Skeletal muscle satellite cell (primary cell): ENCODE measurements at regions not wholly inside any gene's neighbourhood (a gene's known extent, or its start where the extent isn't known, plus 50 kb on each side); places are given as distances from the start of the nearest gene placed in this dataset.

Experiments used
- H3K27me3 ChIP-seq: 2 replicates; pipeline ENCODE4 v1.7.0; 2013; ENCODE audit warnings: low read length; ENCODE audit not compliant: control insufficient read depth, insufficient read depth
- H3K36me3 ChIP-seq: 2 replicates; pipeline ENCODE4 v1.7.0; 2013; ENCODE audit warnings: mild to moderate bottlenecking, control low read depth, low read length; ENCODE audit not compliant: insufficient read depth
- H3K4me1 ChIP-seq: 2 replicates; pipeline ENCODE4 v1.7.0; 2013; ENCODE audit warnings: low read length; ENCODE audit not compliant: control insufficient read depth, insufficient read depth
- H3K4me2 ChIP-seq: 2 replicates; pipeline ENCODE4 v1.7.0; 2013; ENCODE audit warnings: mild to moderate bottlenecking, low read length
- H3K4me3 ChIP-seq: 2 replicates; pipeline ENCODE4 v1.7.0; 2013; ENCODE audit warnings: low read length
- H3K9ac ChIP-seq: 2 replicates; pipeline ENCODE4 v1.7.0; 2013; ENCODE audit warnings: mild to moderate bottlenecking, low read depth, low read length, moderate library complexity
- H3K9me3 ChIP-seq: replicated peaks from 2 replicates; pipeline ENCODE4 v1.7.0; 2013; ENCODE audit warnings: mild to moderate bottlenecking, control low read depth, low read length

GRCh38 chr4:43348591-43348990 lies 456.1 kb downstream of the GRXCR1 start:
- no peaks in the 10 kb centered on the region for H3K36me3 ChIP-seq
- H3K9me3 ChIP-seq, result no peaks in the 10 kb centered on the region
- no peaks in the 10 kb centered on the region for H3K27me3 ChIP-seq
- no peak overlapping the region for H3K4me2 ChIP-seq
- H3K9ac ChIP-seq, result no peak overlapping the region
- H3K4me3 ChIP-seq, result no peak overlapping the region
- H3K4me1 ChIP-seq, result no peaks in the 10 kb centered on the region

DNA sequence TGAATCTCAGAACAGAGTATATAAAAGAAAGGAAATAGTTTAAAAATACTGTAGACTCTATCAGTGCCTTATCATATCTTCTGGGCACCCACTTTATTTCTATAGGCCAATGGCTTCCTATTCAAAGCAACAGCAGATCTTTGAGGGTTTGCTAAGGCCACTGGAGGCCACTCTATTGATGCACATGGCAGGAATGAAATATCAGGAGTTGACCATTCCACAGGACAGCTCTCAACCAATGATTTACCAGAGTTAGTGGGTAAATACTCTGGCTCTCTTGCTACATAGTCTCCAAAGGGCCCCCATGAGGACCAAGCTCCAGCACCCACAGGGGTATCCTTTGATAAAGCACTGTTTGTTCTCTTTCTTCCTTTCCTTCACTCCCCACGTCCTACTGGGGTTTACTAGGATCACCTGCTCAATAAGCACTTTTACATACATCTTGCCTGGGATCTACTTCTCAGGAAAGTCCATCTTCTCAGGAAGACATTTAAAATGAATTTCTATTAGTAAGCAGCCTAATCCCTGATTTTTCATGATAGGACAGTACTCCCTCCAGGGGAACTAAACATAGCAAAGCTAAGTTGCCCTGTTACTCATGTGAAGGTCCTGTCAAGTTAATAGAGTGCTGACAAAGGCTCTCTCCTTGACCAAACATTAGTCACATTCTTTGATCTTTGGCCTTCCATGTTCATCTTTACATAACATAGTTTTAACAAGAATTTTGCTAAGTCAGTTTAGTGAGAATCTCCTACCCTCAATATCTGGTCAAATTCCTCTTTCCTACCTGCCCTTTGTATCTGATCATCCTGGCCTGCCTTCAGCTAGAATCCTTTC lies 459.7 kb downstream of the GRXCR1 start:
- Histone ChIP-seq H3K4me2 (no peak overlapping the region), H3K9ac (no peak overlapping the region), H3K36me3 (no peaks in the 10 kb centered on the region), H3K4me3 (no peak overlapping the region), H3K9me3 (no peaks in the 10 kb centered on the region), H3K27me3 (no peaks in the 10 kb centered on the region), H3K4me1 (no peaks in the 10 kb centered on the region)

DNA sequence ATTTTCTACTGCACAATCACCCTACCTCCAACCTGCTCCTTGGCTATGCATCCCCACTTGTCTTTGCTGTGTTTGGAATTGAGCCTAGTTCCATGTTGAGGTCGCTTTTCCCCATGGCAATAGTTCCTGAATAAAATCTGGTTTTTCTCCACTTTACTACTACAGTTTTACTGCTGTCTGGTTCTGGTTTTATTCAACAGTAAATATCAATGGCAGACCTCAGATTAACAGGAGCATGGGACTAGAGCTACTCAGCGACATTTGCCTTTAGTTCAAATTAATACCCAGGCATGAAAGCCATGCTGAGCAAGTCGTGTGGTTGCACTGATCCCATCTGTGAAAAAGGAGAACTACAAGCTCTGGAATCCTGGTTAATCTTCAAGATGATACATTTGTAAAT lies 460.3 kb downstream of the GRXCR1 start:
- H3K36me3 ChIP-seq, result no peaks in the 10 kb centered on the region
- H3K4me2 ChIP-seq, result no peak overlapping the region
- H3K4me1 ChIP-seq, result no peaks in the 10 kb centered on the region
- H3K9me3 ChIP-seq, result no peaks in the 10 kb centered on the region
- H3K27me3 ChIP-seq, result no peaks in the 10 kb centered on the region
- H3K4me3 ChIP-seq, result no peak overlapping the region
- no peak overlapping the region for H3K9ac ChIP-seq

GRCh38 chr4:43353552-43353951 lies 461.0 kb downstream of the GRXCR1 start:
- Histone ChIP-seq H3K4me1 (no peaks in the 10 kb centered on the region), H3K36me3 (no peaks in the 10 kb centered on the region), H3K4me2 (no peak overlapping the region), H3K9me3 (no peaks in the 10 kb centered on the region), H3K27me3 (no peaks in the 10 kb centered on the region), H3K9ac (no peak overlapping the region), H3K4me3 (no peak overlapping the region)

GRCh38 chr4:43356786-43357185 lies 464.3 kb downstream of the GRXCR1 start:
- Histone ChIP-seq H3K4me1 (no peaks in the 10 kb centered on the region), H3K4me2 (no peak overlapping the region), H3K9me3 (no peaks in the 10 kb centered on the region), H3K4me3 (no peak overlapping the region), H3K36me3 (no peaks in the 10 kb centered on the region), H3K9ac (no peak overlapping the region), H3K27me3 (no peaks in the 10 kb centered on the region)

DNA sequence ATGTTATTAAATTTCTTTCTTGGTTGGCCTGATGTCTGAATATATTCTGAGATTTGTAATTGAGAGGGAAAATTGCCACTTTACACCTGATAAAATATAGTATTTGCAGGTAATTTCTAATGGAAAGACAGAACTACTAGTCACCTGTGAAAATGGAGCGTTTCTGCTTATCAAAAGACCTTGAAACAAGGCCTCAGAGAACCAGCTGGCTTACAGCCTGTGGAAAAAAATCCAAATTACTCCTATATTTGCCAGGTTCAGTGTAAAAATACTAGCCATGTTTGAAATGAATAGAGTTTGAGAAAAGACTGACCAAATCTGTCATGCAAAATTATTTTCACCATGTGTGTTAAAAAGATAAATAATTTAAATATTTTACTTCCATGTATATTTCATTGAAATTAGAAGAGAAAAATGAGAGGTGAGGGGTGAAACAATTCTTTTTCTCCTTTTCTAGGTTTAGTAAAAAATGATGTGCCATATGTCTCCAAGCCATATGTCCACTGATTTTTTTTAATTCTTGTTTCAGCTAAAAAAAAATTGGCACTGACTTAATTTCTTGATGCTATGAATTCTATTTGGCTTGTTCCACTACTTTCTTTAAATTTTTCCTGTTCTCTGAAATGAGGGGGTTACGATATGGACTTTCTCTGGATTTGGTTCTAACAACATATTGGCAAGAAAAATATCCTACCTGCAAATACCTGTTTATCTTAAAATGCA lies 464.9 kb downstream of the GRXCR1 start:
- H3K9me3 ChIP-seq, result no peaks in the 10 kb centered on the region

DNA sequence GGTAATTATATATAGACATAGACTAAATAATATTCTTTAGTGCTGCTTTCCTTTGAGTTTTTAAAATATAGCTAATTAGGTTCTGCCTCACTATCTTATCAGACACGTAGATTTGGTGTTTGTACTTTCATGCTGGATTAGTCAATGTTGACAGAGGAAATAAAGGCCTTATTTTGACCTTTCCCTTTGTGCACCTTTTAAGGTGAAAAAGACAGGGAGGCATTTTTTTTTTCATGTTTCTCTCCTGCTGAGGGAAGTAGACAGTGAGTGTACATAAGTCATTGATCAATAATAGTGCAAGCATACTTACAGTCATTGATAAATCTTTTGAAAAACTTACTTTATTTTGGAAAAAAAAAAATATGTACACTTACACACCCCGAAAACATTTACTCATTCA lies 467.8 kb downstream of the GRXCR1 start:
- H3K4me3 ChIP-seq, result no peak overlapping the region
- no peak overlapping the region for H3K4me2 ChIP-seq
- H3K9me3 ChIP-seq, result no peaks in the 10 kb centered on the region
- no peak overlapping the region for H3K9ac ChIP-seq
- no peaks in the 10 kb centered on the region for H3K27me3 ChIP-seq
- H3K36me3 ChIP-seq, result no peaks in the 10 kb centered on the region
- no peaks in the 10 kb centered on the region for H3K4me1 ChIP-seq

More for the DNA sequence above, 464.9 kb downstream of the GRXCR1 start:
- H3K4me1 ChIP-seq, result no peaks in the 10 kb centered on the region
- H3K4me2 ChIP-seq, result no peak overlapping the region
- H3K9ac ChIP-seq, result no peak overlapping the region
- H3K4me3 ChIP-seq, result no peak overlapping the region
- no peaks in the 10 kb centered on the region for H3K36me3 ChIP-seq
- H3K27me3 ChIP-seq, result no peaks in the 10 kb centered on the region

DNA sequence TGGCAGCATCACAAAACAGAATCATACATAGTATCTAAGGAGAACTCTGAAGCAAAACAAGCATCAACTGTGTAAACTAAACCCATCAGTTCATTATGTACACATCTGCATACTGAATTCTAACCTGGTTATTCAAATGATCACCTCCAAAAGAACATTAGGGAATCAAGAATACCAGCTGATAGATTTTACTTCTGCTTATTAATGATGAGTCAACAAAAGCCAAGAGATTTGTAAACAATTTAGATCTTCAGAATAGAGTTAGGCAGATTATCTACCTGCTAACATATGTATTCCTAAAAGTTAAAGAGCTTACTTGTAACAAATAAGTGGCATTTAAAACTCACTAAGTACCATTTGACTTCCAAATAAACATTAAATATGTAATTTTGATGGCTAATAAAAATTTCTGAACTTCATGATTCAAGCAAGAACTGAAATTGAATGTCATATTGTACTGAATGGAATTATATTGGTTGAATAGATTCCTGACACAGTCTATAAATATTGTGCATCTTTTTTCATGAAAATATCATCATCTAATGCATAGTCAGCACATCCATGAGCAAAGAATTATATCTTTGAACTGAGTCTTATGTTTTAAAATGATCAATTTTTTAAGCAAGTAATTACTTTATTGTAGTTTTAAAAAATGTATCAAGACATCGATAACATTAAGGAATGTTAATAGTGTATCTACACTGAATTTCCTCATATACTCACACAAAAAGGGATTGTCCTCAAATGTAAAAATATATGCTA lies 470.5 kb downstream of the GRXCR1 start:
- Histone ChIP-seq H3K36me3 (no peaks in the 10 kb centered on the region), H3K9me3 (no peaks in the 10 kb centered on the region), H3K4me2 (no peak overlapping the region), H3K4me1 (no peaks in the 10 kb centered on the region), H3K9ac (no peak overlapping the region), H3K27me3 (no peaks in the 10 kb centered on the region), H3K4me3 (no peak overlapping the region)

GRCh38 chr4:43369036-43369594 lies 476.6 kb downstream of the GRXCR1 start:
- H3K4me1 ChIP-seq, result no peaks in the 10 kb centered on the region
- no peaks in the 10 kb centered on the region for H3K9me3 ChIP-seq
- H3K4me2 ChIP-seq, result no peak overlapping the region

GRCh38 chr4:43373201-43373600 lies 480.7 kb downstream of the GRXCR1 start:
- H3K36me3 ChIP-seq, result no peaks in the 10 kb centered on the region
- H3K9me3 ChIP-seq, result no peaks in the 10 kb centered on the region
- H3K4me1 ChIP-seq, result no peaks in the 10 kb centered on the region
- H3K4me3 ChIP-seq, result no peak overlapping the region
- no peak overlapping the region for H3K4me2 ChIP-seq
- H3K9ac ChIP-seq, result no peak overlapping the region
- no peaks in the 10 kb centered on the region for H3K27me3 ChIP-seq

More at GRCh38 chr4:43369036-43369594, 476.6 kb downstream of the GRXCR1 start:
- H3K27me3 ChIP-seq, result no peaks in the 10 kb centered on the region
- no peak overlapping the region for H3K4me3 ChIP-seq
- H3K9ac ChIP-seq, result no peak overlapping the region
- H3K36me3 ChIP-seq, result no peaks in the 10 kb centered on the region

GRCh38 chr4:43374216-43374751 lies 481.8 kb downstream of the GRXCR1 start:
- no peaks in the 10 kb centered on the region for H3K36me3 ChIP-seq
- H3K9ac ChIP-seq, result no peak overlapping the region
- no peaks in the 10 kb centered on the region for H3K27me3 ChIP-seq
- H3K4me1 ChIP-seq, result no peaks in the 10 kb centered on the region
- H3K4me3 ChIP-seq, result no peak overlapping the region
- H3K9me3 ChIP-seq, result no peaks in the 10 kb centered on the region
- H3K4me2 ChIP-seq, result no peak overlapping the region
